HG03442 (cell line): ENCODE measurements at regions not wholly inside any gene's neighbourhood (a gene's known extent, or its start where the extent isn't known, plus 50 kb on each side); places are given as distances from the start of the nearest gene placed in this dataset.

Experiments used
- ATAC-seq: cut with Tn5 transposase; IDR thresholded peaks from one replicate; pipeline ENCODE4 v1.9.1; 2021; ENCODE audit warnings: mild to moderate bottlenecking, moderate library complexity; ENCODE audit not compliant: unreplicated experiment

DNA sequence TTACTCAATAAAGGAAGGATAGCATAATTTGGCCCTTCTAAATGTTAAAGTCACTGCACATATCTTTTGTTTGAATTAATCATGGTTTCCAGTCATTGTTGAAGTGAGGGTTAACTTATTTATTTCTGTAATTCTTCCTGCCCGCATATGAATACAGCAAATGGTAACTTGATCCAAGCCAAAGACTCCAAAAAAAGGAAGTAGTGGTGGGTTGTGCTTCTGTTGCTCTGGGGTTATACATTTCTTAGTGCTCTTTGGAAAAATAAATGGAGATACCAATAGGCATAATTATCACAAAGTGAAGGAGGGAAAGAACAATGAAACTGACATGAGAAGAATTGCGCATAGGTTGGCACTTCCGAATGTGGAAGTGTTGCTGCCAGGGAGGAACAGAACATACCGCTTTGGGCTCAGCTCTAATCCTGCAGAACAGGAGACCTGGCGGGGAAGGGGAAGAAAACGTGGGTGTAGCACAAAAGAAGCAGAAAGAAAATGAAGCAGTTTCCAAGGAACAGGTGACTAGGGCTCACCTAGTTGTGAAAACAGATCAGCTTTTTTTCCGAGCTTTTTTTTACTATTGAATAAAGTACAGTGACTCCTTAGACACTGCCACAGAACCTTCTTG lies 69.7 kb upstream of the TAF11L2 start:
- ATAC-seq, result no peak

DNA sequence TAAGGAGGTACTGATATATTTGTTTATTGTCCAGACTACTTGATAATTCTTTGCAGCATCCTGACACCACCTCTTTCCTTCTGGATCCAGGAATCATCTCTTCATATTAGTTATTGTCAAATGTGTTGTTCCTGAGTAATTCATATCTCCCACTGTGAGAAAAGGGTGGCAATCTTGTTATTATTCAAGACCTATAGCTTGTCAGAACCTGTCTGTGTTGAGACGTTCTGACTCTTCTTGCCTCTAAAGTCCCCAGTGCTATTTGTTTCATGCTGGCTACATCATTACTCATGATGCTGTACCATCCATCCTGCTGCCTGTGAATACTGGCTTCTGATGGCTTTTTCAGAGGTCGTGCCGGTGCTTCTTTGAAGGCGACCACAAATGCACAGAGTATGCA lies 68.7 kb upstream of the TAF11L2 start:
- no peak for ATAC-seq

DNA sequence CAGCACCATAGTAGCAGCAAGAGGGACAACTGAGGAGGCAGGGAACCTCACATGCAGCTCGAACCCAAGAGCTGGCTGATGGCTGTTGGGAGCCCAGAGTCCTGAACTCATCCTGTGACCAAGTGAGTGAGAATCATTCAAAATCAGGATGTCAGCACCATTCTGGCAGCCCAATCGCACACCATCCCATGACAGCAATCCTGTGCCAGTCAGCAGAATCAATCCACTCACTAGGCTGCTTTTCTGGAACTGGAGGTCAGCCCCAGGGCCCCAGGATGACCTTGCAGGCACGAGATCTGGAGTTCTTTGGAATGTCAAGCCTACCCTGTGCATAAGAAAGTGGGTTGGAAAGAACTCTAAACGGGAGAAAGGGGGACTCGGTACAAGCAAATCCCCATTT lies 67.8 kb upstream of the TAF11L2 start:
- no peak for ATAC-seq

DNA sequence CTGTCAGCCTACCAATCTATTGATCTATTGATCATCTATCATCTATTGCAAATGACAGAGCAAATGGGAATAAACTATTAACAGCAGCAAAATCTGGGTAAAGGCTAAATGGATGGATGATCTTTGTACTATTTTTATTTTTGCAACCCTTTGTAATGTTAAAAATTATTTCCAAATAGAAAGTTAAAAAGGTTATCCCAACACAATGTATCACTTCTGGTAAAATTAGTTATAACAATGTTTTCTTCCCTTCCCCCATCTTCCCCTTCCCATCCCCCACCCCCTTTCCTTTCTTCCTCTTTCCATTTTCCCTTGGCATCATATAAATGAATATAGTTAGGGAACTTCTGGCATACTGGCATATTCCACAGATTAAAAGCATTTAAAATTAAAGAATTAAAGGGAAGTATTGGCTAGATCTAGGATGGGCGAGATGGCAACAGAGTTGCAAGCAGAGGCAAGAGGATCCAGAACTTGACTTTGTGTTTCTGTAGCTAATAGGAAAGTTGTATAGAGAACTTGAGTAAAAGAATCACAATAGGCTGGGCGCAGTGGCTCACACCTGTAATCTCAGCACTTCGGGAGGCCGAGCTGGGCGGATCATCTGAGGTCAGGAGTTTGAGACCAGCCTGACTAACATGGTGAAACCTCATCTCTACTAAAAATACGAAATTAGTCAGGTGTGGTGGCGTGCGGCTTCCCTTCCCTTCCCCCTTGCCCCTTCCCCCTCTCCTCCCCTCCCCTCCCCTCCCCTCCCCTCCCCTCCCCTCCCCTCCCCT lies 66.6 kb upstream of the TAF11L2 start:
- ATAC-seq, result no peak

DNA sequence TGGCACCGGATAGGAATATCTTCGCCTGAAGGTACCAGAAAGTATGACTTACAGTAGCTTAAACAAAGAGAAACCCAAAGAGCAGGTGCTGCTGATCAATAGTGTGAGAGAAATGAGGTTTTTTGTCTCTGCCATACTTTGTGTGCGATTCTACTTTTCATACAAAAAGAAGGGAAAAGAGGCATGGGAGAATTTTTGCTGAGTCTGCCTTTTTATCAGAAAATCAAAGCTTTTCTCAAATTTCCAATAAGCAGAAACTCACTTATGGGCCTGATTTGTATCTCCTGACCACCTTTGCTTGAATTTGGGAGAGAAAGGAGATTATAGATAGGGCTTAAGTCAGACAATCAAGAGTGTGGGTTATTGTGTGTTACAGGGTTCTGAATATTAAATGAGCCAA lies 65.5 kb upstream of the TAF11L2 start:
- ATAC-seq, result no peak

DNA sequence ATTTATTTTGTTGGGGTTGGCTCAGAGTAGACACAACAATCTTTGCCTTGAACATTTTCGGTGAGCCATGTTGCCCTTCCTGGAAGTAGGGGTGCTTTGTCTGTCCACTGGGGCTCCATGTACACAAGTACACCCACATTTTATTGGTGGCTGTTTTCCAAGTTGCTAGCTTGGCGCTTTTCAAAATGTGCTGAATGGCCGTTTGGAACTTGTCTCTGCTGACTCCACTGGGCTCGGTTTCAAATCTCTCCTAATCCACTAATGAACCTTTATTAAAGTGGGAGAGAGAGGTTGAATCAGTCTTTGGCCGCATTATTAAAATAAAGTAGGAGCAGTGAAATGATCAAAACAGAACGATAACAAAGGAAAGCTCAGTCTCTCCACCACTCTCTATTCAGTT lies 64.6 kb upstream of the TAF11L2 start:
- no peak for ATAC-seq

DNA sequence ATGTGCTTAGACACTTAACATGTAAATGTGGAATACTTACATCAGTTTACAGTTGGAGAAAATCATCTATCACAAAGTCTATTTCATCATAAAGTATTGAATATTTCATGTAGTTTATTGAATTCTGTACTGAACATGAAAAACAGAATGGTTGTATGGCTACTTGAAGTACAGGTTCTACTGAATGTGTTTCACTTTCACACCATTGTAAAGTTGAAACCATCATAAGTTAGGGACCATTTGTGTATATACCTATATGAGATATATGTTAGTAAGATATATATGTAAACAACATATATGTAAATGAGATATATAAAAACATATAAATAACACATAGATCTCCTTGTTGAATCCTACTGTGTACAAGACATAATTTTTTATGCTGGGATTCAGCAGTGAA lies 63.0 kb upstream of the TAF11L2 start:
- ATAC-seq, result peak; percentile 44

DNA sequence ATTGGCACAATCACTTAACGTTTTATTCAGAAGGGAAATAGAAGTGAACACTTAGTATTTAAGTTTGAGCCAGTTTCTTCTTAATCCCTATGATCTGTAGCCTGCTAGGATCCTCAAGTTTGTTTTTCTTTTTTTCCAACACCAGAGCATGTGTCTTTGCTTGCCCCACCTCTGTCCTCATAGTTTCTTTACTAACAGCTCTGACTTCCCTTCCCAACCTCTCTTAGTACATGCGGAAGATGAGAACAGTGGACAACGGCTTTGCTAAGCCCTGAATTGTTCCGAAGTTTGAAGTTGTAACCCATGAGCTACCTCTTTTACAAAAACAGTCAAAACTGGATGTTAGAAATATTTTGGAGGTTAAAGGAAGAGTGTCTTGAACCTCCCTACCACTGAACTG lies 61.7 kb upstream of the TAF11L2 start:
- ATAC-seq, result peak; percentile 37

DNA sequence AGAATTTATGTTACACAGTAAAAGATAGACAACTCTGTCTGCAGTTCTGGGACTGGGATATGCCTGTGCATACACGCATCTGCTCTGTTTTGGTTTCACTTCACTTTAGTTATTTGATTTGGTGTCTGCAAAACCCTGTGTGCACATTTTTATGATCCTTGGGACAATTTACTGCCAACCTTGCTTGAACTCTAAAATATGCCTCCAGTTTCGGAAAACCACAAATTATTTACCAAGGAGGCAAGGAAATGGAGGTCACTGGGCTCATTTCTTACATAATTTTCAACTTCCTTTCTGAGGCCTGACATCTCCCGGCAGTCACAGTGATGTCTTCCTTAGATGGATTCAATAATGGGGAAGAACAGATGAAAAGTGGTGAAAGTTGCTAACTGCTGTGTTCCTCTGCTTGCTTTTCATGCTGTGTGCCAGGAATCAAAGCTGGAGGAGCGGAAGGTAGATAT lies 61.2 kb upstream of the TAF11L2 start:
- peak; percentile 82 for ATAC-seq

DNA sequence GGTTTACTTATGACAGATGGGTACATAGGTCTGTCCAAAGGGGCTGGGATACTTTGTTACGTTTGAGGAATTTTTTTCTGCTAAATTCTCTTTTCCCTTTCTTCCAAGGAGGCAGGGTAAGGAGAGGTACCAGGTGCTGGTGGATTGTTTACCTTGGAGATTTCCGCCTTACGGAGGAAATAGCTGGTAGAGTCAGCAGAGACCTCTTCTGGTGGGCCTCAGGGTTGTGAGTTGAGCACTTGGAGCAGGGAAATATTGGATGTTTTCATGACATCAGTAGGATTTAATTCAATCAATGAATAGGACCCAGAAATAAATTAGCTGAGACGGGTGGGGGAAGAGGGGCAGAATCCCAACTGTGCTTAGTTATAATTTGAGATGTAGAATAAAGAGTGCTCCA lies 60.0 kb upstream of the TAF11L2 start:
- ATAC-seq, result no peak

DNA sequence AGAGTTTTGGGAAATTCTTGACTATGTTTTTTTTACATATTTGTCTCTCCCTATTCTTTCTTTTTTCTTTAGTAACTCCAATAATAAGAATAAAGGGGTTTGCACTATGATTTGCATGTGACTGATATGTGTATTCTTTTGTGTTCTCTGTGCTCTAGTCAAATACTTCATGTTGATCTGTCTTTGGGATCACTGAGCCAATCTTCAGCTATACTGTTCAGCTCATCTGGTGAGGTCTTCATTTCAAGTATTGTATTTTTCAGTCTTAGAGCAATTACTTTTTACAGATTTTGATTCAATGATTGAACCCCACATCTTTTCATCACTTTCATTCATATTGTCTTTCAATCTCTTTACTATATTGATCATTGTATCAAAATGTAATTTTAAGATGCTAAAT lies 58.1 kb upstream of the TAF11L2 start:
- no peak for ATAC-seq

DNA sequence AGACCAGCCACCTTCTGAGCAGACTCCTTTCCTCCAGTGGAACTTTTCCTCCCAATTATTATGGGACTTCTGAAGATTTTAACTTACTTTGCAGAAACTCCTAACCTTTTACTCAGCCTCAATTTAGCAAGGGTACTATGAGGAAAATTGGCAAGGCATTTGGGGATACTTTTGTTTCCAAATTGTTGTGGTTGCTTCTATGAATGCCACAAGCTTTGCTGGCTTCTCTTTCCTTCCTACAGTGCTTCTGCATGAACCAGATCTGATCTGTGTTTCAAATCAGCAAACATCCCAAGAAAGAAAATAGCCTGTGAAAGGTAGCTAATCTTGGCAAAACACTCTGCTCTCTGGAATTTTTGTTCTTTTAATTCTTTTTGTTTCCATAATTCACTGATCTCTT lies 57.3 kb upstream of the TAF11L2 start:
- no peak for ATAC-seq

DNA sequence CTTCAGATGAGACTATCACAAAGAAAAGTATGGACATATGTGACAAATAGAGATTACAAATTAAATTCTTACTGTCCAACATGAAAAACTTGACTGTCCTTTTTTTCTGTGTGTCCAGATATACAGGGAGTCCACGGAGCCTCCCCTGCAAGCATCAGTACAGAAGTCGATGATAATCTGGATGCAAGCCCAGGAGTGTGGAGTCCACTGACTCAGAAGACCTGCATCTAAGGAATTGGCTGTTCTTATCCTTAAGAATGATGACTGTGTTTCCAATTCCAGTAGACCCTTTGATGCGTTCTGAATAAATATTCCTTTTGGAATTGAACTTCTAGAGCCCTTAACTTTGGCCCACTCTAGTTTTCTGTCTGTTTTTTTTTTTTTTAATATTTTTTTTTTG lies 56.7 kb upstream of the TAF11L2 start:
- ATAC-seq, result no peak

DNA sequence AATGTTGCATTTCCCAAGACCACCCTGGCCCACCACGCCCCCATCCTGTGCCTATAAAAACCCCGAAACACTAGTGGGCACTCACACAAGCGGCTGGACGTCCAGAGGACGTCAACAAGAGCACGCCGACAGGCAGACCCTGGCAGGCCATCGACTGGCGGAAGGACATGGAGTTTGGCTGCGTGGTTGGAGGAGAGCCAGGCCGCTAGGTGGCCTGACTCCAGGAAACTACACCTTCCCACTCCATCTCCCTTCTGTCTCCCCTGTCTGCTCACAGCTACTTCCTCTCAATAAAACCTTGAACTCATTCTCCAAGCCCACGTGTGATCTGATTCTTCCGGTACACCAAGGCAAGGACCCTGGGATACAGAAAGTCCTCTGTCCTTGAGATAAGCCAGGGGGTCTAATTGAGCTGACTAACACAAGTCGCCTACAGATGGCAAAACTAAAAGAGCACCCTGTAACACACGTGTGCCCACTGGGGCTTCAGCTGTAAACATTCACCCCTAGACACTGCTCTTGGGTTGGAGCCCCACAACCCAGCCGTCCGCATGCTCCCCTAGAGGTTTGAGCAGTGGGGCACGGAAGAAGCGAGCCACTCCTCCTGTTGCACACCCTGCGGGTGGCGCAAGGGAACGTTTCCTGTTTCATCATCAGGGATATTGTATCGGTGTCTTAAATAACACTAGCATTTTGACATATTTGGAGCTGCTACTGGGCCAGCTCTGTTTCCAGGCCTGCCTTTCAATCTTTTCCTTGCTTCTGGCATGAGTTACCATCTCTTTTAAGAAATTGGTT lies 54.5 kb upstream of the TAF11L2 start:
- ATAC-seq, result no peak

DNA sequence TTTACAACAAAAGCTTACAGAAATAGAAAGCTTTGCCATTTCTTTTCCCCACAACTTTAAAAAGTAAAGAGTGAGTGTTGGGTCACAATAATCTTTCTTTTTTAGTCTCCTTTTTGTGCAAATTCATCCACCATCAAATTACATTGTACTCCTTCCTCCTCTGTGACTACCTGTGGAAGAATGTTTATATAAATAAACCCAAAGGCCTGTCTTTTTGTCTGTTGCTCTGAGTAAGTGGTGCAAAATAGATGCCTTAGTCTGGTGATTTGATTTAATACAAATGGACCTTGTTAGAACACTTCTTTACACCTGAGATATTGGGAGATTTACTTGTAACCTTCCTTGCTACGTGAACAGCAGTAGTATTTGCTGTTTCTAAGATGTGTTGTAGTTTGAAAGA lies 53.5 kb upstream of the TAF11L2 start:
- ATAC-seq, result no peak

DNA sequence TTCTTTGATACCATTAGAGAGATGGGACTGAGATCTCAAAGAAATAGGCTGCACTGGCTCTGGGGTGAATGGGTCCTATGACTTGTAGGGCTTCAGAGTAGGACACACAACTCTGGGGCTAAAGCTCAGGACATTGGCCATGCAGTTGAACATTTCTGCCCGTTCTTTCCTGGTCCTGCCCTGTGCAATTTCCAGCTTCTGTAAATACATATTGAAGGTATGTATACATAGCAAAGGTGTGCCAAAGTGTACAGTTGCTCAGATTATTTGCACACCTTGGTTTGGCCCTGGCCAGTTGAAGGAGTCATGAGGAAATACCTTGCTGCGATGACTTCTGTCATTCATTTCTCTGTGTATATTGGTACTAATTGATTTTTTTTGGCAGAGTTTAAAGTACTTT lies 52.8 kb upstream of the TAF11L2 start:
- ATAC-seq, result no peak
